T-helper 1 cell treated with Interleukin-12 subunit alpha and Interleukin-12 subunit beta and Interleukin-4 antibody, amounts not matched to agents 30 μg/mL and 1 μg/mL, for 36 hours (primary cell): ENCODE measurements at regions not wholly inside any gene's neighbourhood (a gene's known extent, or its start where the extent isn't known, plus 50 kb on each side); places are given as distances from the start of the nearest gene placed in this dataset.

Experiments used
- H3K27ac Mint-ChIP-seq: one replicate; pipeline ENCODE4 v1.8.0; 2021; ENCODE audit warnings: mild to moderate bottlenecking, mixed read lengths
- H3K27me3 Mint-ChIP-seq: one replicate; pipeline ENCODE4 v1.8.0; 2021; ENCODE audit warnings: low read depth, mixed read lengths
- H3K36me3 Mint-ChIP-seq: one replicate; pipeline ENCODE4 v1.8.0; 2021; ENCODE audit warnings: low read depth, mixed read lengths
- H3K4me1 Mint-ChIP-seq: one replicate; pipeline ENCODE4 v1.8.0; 2021; ENCODE audit warnings: low read depth, mixed read lengths
- H3K4me3 Mint-ChIP-seq: one replicate; pipeline ENCODE4 v1.8.0; 2021; ENCODE audit warnings: mild to moderate bottlenecking, moderate library complexity, mixed read lengths
- H3K9me3 Mint-ChIP-seq: one replicate; pipeline ENCODE4 v1.8.0; 2021; ENCODE audit warnings: mixed read lengths

- Mint-ChIP-seq H3K4me1 (no peaks in the 10 kb centered on the region), H3K27ac (no peak overlapping the region), H3K36me3 (no peaks in the 10 kb centered on the region), H3K9me3 (no peaks in the 10 kb centered on the region), H3K27me3 (peaks cover 6% of the 10 kb centered on the region), H3K4me3 (no peak overlapping the region)
Measured at GRCh38 chr6:168961264-168961656, 292.4 kb downstream of the THBS2 start.

GRCh38 chr6:168960551-168961263 lies 292.9 kb downstream of the THBS2 start:
- no peak overlapping the region for H3K27ac Mint-ChIP-seq
- H3K4me1 Mint-ChIP-seq, result no peaks in the 10 kb centered on the region
- H3K4me3 Mint-ChIP-seq, result no peak overlapping the region
- H3K36me3 Mint-ChIP-seq, result no peaks in the 10 kb centered on the region
- peaks cover 8% of the 10 kb centered on the region for H3K27me3 Mint-ChIP-seq
- H3K9me3 Mint-ChIP-seq, result no peaks in the 10 kb centered on the region

- Mint-ChIP-seq H3K4me1 (no peaks in the 10 kb centered on the region), H3K4me3 (no peak overlapping the region), H3K9me3 (no peaks in the 10 kb centered on the region), H3K27me3 (peaks cover 8% of the 10 kb centered on the region), H3K36me3 (no peaks in the 10 kb centered on the region), H3K27ac (no peak overlapping the region)
Measured at GRCh38 chr6:168959696-168960095, 293.9 kb downstream of the THBS2 start.

- H3K27ac Mint-ChIP-seq, result no peak overlapping the region
- H3K9me3 Mint-ChIP-seq, result no peaks in the 10 kb centered on the region
- H3K27me3 Mint-ChIP-seq, result peaks cover 8% of the 10 kb centered on the region
Measured at GRCh38 chr6:168956884-168957730, 296.5 kb downstream of the THBS2 start.

GRCh38 chr6:168956141-168956838 lies 297.4 kb downstream of the THBS2 start:
- H3K27ac Mint-ChIP-seq, result no peak overlapping the region
- H3K27me3 Mint-ChIP-seq, result peaks cover 8% of the 10 kb centered on the region
- no peaks in the 10 kb centered on the region for H3K4me1 Mint-ChIP-seq
- H3K36me3 Mint-ChIP-seq, result no peaks in the 10 kb centered on the region
- no peaks in the 10 kb centered on the region for H3K9me3 Mint-ChIP-seq
- H3K4me3 Mint-ChIP-seq, result no peak overlapping the region

More at GRCh38 chr6:168956884-168957730, 296.5 kb downstream of the THBS2 start:
- Mint-ChIP-seq H3K4me3 (no peak overlapping the region), H3K36me3 (no peaks in the 10 kb centered on the region), H3K4me1 (no peaks in the 10 kb centered on the region)

GRCh38 chr6:168953461-168953860 lies 300.2 kb downstream of the THBS2 start:
- H3K4me1 Mint-ChIP-seq, result no peaks in the 10 kb centered on the region
- no peak overlapping the region for H3K4me3 Mint-ChIP-seq
- no peaks in the 10 kb centered on the region for H3K9me3 Mint-ChIP-seq
- H3K27ac Mint-ChIP-seq, result no peak overlapping the region
- peaks cover 8% of the 10 kb centered on the region for H3K27me3 Mint-ChIP-seq
- H3K36me3 Mint-ChIP-seq, result no peaks in the 10 kb centered on the region

- H3K4me3 Mint-ChIP-seq, result no peak overlapping the region
- no peaks in the 10 kb centered on the region for H3K9me3 Mint-ChIP-seq
- no peaks in the 10 kb centered on the region for H3K36me3 Mint-ChIP-seq
- no peak overlapping the region for H3K27ac Mint-ChIP-seq
- H3K4me1 Mint-ChIP-seq, result no peaks in the 10 kb centered on the region
- H3K27me3 Mint-ChIP-seq, result peaks cover 2% of the 10 kb centered on the region
Measured at GRCh38 chr6:168951217-168951616, 302.4 kb downstream of the THBS2 start.

GRCh38 chr6:168950858-168951214 lies 302.8 kb downstream of the THBS2 start:
- Mint-ChIP-seq H3K27ac (no peak overlapping the region), H3K4me3 (no peak overlapping the region), H3K36me3 (no peaks in the 10 kb centered on the region), H3K4me1 (no peaks in the 10 kb centered on the region), H3K27me3 (peaks cover 3% of the 10 kb centered on the region), H3K9me3 (no peaks in the 10 kb centered on the region)

- Mint-ChIP-seq H3K27me3 (peaks cover 9% of the 10 kb centered on the region), H3K27ac (no peak overlapping the region), H3K4me1 (no peaks in the 10 kb centered on the region), H3K9me3 (no peaks in the 10 kb centered on the region), H3K36me3 (no peaks in the 10 kb centered on the region), H3K4me3 (no peak overlapping the region)
Measured at GRCh38 chr6:168949981-168950857, 303.4 kb downstream of the THBS2 start.

- Mint-ChIP-seq H3K9me3 (no peaks in the 10 kb centered on the region), H3K4me1 (no peaks in the 10 kb centered on the region), H3K36me3 (no peaks in the 10 kb centered on the region), H3K27ac (no peak overlapping the region), H3K27me3 (peaks cover 9% of the 10 kb centered on the region), H3K4me3 (no peak overlapping the region)
Measured at GRCh38 chr6:168948990-168949531, 304.6 kb downstream of the THBS2 start.

GRCh38 chr6:168948002-168948401 lies 305.6 kb downstream of the THBS2 start:
- H3K4me1 Mint-ChIP-seq, result no peaks in the 10 kb centered on the region
- H3K4me3 Mint-ChIP-seq, result no peak overlapping the region
- peaks cover 9% of the 10 kb centered on the region for H3K27me3 Mint-ChIP-seq
- no peaks in the 10 kb centered on the region for H3K36me3 Mint-ChIP-seq
- H3K9me3 Mint-ChIP-seq, result no peaks in the 10 kb centered on the region
- no peak overlapping the region for H3K27ac Mint-ChIP-seq

- Mint-ChIP-seq H3K9me3 (no peaks in the 10 kb centered on the region), H3K27ac (no peak overlapping the region), H3K27me3 (peaks cover 9% of the 10 kb centered on the region), H3K36me3 (no peaks in the 10 kb centered on the region), H3K4me3 (no peak overlapping the region), H3K4me1 (no peaks in the 10 kb centered on the region)
Measured at GRCh38 chr6:168943231-168943905, 310.3 kb downstream of the THBS2 start.

- no peak overlapping the region for H3K27ac Mint-ChIP-seq
- H3K9me3 Mint-ChIP-seq, result no peaks in the 10 kb centered on the region
- H3K4me3 Mint-ChIP-seq, result no peak overlapping the region
- no peaks in the 10 kb centered on the region for H3K36me3 Mint-ChIP-seq
- no peaks in the 10 kb centered on the region for H3K4me1 Mint-ChIP-seq
- peaks cover 9% of the 10 kb centered on the region for H3K27me3 Mint-ChIP-seq
Measured at GRCh38 chr6:168942646-168943045, 311.0 kb downstream of the THBS2 start.
